AG10803 (cell line): ENCODE measurements at regions not wholly inside any gene's neighbourhood (a gene's known extent, or its start where the extent isn't known, plus 50 kb on each side); places are given as distances from the start of the nearest gene placed in this dataset.

Experiments
- DNase-seq: peaks from one replicate; pipeline ENCODE4 v3.0.0; 2010; ENCODE audit warnings: low read depth
- H3K4me3 ChIP-seq: 2 replicates; pipeline ENCODE4 v1.5.1; 2011; ENCODE audit warnings: mild to moderate bottlenecking, low read length, control low read depth
- CTCF ChIP-seq: conservative IDR thresholded peaks from 2 replicates; pipeline ENCODE4 v1.5.1; 2011; ENCODE audit warnings: mild to moderate bottlenecking, low read length, control low read depth, inconsistent platforms

DNA sequence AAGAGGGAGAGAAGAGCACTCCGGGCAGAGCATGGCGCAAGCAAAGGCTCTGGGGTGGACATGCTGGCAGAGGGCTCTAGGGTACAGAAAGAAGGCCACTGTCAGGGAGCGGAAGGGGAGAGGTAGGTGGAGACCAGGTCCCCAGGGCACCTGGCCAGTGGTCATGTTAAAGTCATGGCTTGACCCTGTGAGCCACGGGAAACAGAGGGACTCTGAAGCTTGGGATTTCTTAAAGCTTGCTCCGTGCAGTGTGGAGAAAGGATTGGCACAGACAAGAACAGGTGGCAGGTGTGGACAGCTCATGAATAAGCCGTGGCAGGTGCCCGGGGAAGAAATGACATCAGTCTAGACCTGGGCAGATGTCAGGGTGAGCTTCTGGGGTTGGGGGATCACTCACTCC, 413.8 kb downstream of the BCL11B start:
- H3K4me3 ChIP-seq: no peak overlapping the region
- no peak for DNase-seq
- TF ChIP-seq CTCF: no peak

- TF ChIP-seq CTCF: no peak
- no peak overlapping the region for H3K4me3 ChIP-seq
- DNase-seq: no peak
These were observed 413.4 kb downstream of the BCL11B start for GRCh38 chr14:98858561-98858960.

GRCh38 chr14:98859301-98859700, 412.7 kb downstream of the BCL11B start:
- DNase-seq: no peak
- H3K4me3 ChIP-seq: no peak overlapping the region
- no peak for TF ChIP-seq CTCF

- TF ChIP-seq CTCF: no peak
- no peak overlapping the region for H3K4me3 ChIP-seq
- no peak for DNase-seq
These were observed 407.8 kb downstream of the BCL11B start for GRCh38 chr14:98864211-98864610.

DNA sequence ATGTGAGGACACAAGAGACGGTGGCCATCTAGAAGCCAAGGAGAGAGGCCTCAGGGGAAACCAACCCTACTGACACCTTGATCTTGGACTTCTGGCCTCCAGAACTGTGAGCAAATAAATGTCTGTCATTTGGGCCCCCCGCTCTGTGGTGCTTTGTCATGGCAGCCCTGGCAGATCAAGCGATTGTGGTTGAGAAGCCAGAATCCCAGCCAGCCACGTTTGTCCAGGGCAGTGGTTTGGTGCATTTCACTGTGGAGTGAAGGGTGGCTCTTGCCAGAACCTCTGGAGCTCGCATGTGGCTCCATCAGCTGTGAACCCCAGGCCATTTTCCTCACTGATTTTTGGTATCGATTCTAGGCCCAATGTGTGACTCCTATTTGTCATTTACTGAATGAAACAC, 404.9 kb downstream of the BCL11B start:
- no peak overlapping the region for H3K4me3 ChIP-seq
- TF ChIP-seq CTCF: no peak
- DNase-seq: no peak

DNA sequence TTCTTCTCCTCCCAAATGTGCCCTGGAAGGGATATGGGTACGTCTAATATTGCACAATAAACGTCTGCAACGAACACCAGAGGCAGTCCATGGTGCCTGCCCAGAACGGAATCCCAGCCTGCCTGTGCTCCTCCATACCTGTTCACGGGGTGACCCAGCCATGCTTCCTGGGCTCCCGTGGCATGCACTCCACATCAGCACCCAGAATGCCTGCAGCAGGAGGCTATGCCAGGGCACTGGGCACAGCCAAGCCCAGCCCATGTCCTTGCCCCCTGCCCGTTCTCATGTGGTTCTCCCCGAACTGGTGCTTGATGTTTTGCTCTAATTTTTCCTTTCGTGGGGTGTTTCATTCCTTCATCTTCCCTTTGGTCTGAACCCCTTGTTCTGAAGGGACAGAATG, 404.3 kb downstream of the BCL11B start:
- no peak overlapping the region for H3K4me3 ChIP-seq
- TF ChIP-seq CTCF: no peak
- DNase-seq: no peak

GRCh38 chr14:98868866-98869265, 403.1 kb downstream of the BCL11B start:
- DNase-seq: no peak
- H3K4me3 ChIP-seq: no peak overlapping the region
- TF ChIP-seq CTCF: no peak
